Astrocyte (in vitro differentiated cells and primary cell): ENCODE measurements at regions not wholly inside any gene's neighbourhood (a gene's known extent, or its start where the extent isn't known, plus 50 kb on each side); places are given as distances from the start of the nearest gene placed in this dataset.

Experiments
- EZH2 ChIP-seq: IDR thresholded peaks from 2 replicates; pipeline ENCODE4 v1.6.1; 2012; ENCODE audit warnings: mild to moderate bottlenecking, low read length, inconsistent platforms; ENCODE audit not compliant: insufficient read depth
- TF ChIP-seq, protein P1 (sequence below): IDR thresholded peaks from 2 replicates; pipeline ENCODE4 v1.5.1; 2011; ENCODE audit warnings: low read depth, mild to moderate bottlenecking, inconsistent platforms, low read length, moderate library complexity; ENCODE audit not compliant: insufficient read depth

DNA sequence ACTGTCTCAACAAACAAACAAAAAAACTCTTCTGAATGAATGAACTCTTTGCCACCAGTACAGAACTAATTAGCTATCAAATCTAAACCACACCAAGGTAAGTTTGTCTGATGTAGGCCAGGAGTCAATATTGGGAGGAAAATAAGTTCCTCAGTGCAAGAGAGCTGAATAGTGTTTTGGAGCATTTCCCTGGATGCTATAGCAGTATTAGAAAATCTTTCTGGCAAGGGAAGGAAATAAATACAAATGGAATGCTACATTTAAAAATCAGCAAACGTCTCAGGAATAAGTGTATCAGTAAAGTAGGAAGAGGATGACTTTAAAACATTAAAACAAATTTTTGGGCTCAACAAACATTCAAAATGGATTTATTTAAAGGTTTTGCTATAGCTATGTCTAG is 81.3 kb upstream of the TMTC4 start:
- TF ChIP-seq, protein P1, sequence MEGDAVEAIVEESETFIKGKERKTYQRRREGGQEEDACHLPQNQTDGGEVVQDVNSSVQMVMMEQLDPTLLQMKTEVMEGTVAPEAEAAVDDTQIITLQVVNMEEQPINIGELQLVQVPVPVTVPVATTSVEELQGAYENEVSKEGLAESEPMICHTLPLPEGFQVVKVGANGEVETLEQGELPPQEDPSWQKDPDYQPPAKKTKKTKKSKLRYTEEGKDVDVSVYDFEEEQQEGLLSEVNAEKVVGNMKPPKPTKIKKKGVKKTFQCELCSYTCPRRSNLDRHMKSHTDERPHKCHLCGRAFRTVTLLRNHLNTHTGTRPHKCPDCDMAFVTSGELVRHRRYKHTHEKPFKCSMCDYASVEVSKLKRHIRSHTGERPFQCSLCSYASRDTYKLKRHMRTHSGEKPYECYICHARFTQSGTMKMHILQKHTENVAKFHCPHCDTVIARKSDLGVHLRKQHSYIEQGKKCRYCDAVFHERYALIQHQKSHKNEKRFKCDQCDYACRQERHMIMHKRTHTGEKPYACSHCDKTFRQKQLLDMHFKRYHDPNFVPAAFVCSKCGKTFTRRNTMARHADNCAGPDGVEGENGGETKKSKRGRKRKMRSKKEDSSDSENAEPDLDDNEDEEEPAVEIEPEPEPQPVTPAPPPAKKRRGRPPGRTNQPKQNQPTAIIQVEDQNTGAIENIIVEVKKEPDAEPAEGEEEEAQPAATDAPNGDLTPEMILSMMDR: no peak
- no peak for TF ChIP-seq EZH2
